Suppressor macrophage (primary cell): ENCODE measurements at regions not wholly inside any gene's neighbourhood (a gene's known extent, or its start where the extent isn't known, plus 50 kb on each side); places are given as distances from the start of the nearest gene placed in this dataset.

Experiments used
- DNase-seq, 4 experiments: peaks; one replicate each; pipeline ENCODE4 v3.0.0-alpha.2; 2020 to 2022

GRCh38 chr6:29999416-29999815 lies 57.1 kb downstream of the HLA-A start:
- no peak for DNase-seq

- no peak for DNase-seq
These were observed 57.9 kb downstream of the HLA-A start for GRCh38 chr6:30000156-30000791.

- DNase-seq: no peak
These were observed 58.2 kb upstream of the POLR1H start for GRCh38 chr6:30002871-30003270.

- DNase-seq: no peak
These were observed 55.6 kb upstream of the POLR1H start for GRCh38 chr6:30005482-30005881.

GRCh38 chr6:30006170-30007131 lies 54.6 kb upstream of the POLR1H start:
- peak in 3 of 4 experiments; percentile 27 to 56 (median 49) for DNase-seq

- DNase-seq: no peak
These were observed 53.8 kb upstream of the POLR1H start for GRCh38 chr6:30007132-30007764.

GRCh38 chr6:30009113-30009512 lies 52.0 kb upstream of the POLR1H start:
- no peak for DNase-seq
